ENCODE measurements at regions not wholly inside any gene's neighbourhood (a gene's known extent, or its start where the extent isn't known, plus 50 kb on each side); places are given as distances from the start of the nearest gene placed in this dataset.
"Not testable (repeated sequence)": the region's sequence is repeated elsewhere in the genome, so short reads cannot be mapped to it uniquely, and the experiment has no call there.

DNA sequence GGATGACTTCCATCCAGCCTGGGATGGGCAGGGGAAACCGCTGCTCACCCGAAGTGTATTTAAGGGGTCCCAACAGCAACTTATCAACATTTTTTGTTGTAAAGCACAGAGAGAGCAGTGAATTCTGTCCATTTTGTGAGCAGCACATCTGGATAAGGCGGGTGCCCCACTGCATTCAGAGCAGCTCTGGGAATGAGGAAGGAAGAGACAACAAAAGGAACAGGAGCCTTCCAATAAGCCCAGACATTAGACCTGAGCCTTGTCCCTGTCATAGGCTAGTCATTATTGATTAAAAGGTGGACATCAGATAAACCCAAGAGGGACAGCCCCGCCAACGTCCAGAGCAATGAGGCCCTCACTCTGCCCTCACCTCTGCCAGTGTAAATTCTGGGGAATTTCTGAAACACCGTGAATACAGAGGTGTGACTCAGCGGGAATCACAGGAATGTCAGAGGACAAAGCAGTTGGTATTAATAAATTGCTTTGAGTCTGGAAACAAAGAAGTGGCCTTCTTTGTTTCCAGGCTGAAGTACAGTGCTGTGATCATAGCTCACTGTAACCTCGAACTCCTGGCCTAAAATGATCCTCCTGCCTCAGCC, 78.2 kb upstream of the PLGLB2 start:
- TF ChIP-seq, protein P1, sequence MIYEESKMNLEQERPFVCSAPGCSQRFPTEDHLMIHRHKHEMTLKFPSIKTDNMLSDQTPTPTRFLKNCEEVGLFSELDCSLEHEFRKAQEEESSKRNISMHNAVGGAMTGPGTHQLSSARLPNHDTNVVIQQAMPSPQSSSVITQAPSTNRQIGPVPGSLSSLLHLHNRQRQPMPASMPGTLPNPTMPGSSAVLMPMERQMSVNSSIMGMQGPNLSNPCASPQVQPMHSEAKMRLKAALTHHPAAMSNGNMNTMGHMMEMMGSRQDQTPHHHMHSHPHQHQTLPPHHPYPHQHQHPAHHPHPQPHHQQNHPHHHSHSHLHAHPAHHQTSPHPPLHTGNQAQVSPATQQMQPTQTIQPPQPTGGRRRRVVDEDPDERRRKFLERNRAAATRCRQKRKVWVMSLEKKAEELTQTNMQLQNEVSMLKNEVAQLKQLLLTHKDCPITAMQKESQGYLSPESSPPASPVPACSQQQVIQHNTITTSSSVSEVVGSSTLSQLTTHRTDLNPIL (CRISPR knock-in tag; IDR thresholded peaks at IDR 0.05; ENCODE audit: low read depth): not testable (repeated sequence)
- TF ChIP-seq ESRRG (CRISPR knock-in tag; IDR thresholded peaks at IDR 0.05); TOX (CRISPR knock-in tag; IDR thresholded peaks at IDR 0.05; ENCODE audit: borderline replicate concordance); GLIS3 (CRISPR knock-in tag; IDR thresholded peaks at IDR 0.05): not testable (repeated sequence)

All from SK-N-SH treated with all-trans-retinoic acid at 6 μM for 48 hours (cell line).